ENCODE measurements at regions not wholly inside any gene's neighbourhood (a gene's known extent, or its start where the extent isn't known, plus 50 kb on each side); places are given as distances from the start of the nearest gene placed in this dataset.
"Not testable (repeated sequence)": the region's sequence is repeated elsewhere in the genome, so short reads cannot be mapped to it uniquely, and the experiment has no call there.

DNA sequence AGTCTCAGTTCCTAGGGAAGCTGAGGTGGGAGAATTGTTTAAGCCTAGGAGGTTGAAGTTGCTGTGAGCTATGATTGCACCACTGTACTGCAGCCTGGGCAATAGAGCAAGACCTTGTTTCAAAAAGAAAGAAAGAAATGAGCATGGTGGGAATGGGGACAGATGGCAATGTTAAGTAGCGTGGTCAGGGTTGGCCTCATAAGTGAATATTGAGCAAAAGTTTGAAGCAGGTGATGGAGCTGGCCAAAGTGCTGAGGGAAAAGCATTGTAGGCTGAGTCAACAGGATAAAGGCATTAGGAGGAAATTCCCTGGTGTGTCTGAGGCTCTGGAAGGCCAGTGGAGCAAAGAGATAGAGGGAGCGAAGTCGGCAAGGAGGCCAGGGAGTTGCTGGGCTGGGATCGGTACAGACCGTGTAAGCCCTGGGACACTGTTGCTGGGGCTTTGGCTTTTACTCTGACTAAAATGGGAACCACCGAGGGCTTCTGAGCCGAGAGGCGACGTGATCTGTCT is 151.0 kb downstream of the RALA start:
- H3F3A ChIP-seq (ENCODE audit: control insufficient read depth, insufficient read depth); H4K20me1 ChIP-seq (ENCODE audit: control insufficient read depth, insufficient read depth, low read depth, low read length); H3K27me3 ChIP-seq (ENCODE audit: control insufficient read depth, low read length); H3K79me2 ChIP-seq (ENCODE audit: control insufficient read depth, low read length); H3K4me3 ChIP-seq (ENCODE audit: low read length); H3K9me3 ChIP-seq (ENCODE audit: control insufficient read depth, insufficient read depth, low read length); H3K27ac ChIP-seq (ENCODE audit: low read depth, low read length); H3K9me2 ChIP-seq (replicated peaks; ENCODE audit: control insufficient read depth, low read length); H3K4me2 ChIP-seq (ENCODE audit: low read length); H3K4me1 ChIP-seq (ENCODE audit: control insufficient read depth, low read length): not testable (repeated sequence)
- H3K36me3 ChIP-seq (ENCODE audit: control insufficient read depth, low read length), result peaks cover 12% of the 10 kb centered on the region

DNA sequence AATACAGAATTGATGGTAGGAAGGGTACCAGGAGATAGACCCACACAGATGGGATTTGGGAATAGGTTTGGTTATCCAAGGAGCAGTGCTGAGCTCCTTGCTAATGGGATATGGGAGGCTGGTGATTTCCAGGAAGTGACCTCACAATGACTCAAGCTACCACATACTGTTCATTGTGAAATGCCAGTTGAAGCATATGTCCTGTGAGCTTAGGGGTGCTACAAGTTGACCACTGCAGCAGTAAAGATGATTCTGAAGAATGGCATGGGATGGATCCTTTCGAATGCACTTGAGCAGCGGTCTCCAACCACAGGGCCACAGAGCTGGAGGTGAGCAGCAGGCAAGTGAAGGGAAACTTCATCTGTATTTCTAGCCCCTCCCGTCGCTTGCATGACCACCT is 158.2 kb downstream of the RALA start:
- not testable (repeated sequence) for H3K4me3 ChIP-seq (ENCODE audit: low read length); H3K9me2 ChIP-seq (replicated peaks; ENCODE audit: control insufficient read depth, low read length); H3K27ac ChIP-seq (ENCODE audit: low read depth, low read length); H3K79me2 ChIP-seq (ENCODE audit: control insufficient read depth, low read length); H3F3A ChIP-seq (ENCODE audit: control insufficient read depth, insufficient read depth); H3K36me3 ChIP-seq (ENCODE audit: control insufficient read depth, low read length); H3K4me2 ChIP-seq (ENCODE audit: low read length); H3K4me1 ChIP-seq (ENCODE audit: control insufficient read depth, low read length); H3K9me3 ChIP-seq (ENCODE audit: control insufficient read depth, insufficient read depth, low read length); H4K20me1 ChIP-seq (ENCODE audit: control insufficient read depth, insufficient read depth, low read depth, low read length); H3K27me3 ChIP-seq (ENCODE audit: control insufficient read depth, low read length)

DNA sequence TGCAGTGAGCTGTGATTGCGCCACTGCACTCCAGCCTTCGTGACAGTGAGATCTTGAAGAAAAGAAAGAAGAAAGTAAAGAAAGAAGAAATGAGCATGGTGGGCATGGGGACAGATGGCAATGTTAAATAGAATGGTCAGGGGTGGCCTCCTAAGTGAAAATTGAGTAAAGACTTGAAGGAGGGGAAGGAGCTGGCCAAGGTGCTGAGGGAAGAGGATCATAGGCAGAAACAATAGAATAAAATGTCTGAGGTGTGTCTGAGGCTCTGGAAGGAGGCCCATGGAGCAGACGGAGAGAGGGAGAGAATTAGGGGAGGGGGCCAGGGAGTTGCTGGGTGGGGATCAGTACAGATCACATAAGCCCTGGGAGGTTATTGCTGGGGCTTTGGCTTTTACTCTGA is 163.1 kb downstream of the RALA start:
- not testable (repeated sequence) for H3K27ac ChIP-seq (ENCODE audit: low read depth, low read length); H3K27me3 ChIP-seq (ENCODE audit: control insufficient read depth, low read length); H3K9me2 ChIP-seq (replicated peaks; ENCODE audit: control insufficient read depth, low read length); H3K4me1 ChIP-seq (ENCODE audit: control insufficient read depth, low read length); H3K9me3 ChIP-seq (ENCODE audit: control insufficient read depth, insufficient read depth, low read length); H3K4me2 ChIP-seq (ENCODE audit: low read length); H3K36me3 ChIP-seq (ENCODE audit: control insufficient read depth, low read length); H4K20me1 ChIP-seq (ENCODE audit: control insufficient read depth, insufficient read depth, low read depth, low read length); H3F3A ChIP-seq (ENCODE audit: control insufficient read depth, insufficient read depth); H3K4me3 ChIP-seq (ENCODE audit: low read length); H3K79me2 ChIP-seq (ENCODE audit: control insufficient read depth, low read length)

DNA sequence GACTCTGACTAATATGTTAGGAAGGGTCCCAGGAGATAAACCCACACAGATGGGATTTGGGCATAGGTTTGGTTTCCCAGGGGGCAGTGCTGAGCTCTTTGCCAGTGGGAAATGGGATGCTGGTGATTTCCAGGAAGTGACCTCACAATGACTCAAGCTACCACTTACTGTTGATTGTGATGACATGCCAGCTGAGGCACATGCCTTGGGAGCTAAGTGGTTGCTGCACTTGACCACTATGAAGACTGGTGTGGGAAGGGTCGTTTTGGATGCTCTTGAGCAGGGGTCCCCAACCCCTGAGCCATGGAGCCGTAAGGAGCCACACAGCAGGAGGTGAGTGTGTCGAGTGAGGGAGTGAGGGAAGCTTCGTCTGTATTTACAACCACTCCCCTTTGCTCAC is 159.0 kb upstream of the CDK13 start:
- H3K27me3 ChIP-seq (ENCODE audit: control insufficient read depth, low read length); H3K4me1 ChIP-seq (ENCODE audit: control insufficient read depth, low read length); H3K36me3 ChIP-seq (ENCODE audit: control insufficient read depth, low read length); H3K79me2 ChIP-seq (ENCODE audit: control insufficient read depth, low read length); H3K9me3 ChIP-seq (ENCODE audit: control insufficient read depth, insufficient read depth, low read length); H3F3A ChIP-seq (ENCODE audit: control insufficient read depth, insufficient read depth); H3K4me2 ChIP-seq (ENCODE audit: low read length); H3K27ac ChIP-seq (ENCODE audit: low read depth, low read length); H4K20me1 ChIP-seq (ENCODE audit: control insufficient read depth, insufficient read depth, low read depth, low read length); H3K4me3 ChIP-seq (ENCODE audit: low read length); H3K9me2 ChIP-seq (replicated peaks; ENCODE audit: control insufficient read depth, low read length): not testable (repeated sequence)

DNA sequence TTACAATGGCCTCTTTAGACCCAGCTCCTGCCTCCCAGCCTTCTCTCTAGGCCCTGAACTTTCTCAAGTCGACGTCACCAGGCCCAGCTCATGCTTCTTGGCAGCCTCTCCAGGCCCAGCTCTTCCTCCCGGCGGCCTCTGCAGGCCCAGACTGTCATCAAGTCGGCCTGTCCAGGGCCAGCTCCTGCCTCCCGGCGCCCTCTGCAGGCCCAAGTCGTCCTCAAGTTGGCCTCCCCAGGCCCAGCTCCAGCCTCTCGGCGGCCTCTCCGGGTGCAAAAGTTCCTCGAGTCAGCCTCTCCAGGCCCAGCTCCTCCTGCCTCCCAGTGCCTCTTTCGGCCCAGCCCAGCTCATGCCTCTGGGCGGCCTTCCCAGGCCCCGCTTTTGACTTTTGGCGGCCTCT is 158.1 kb upstream of the CDK13 start:
- not testable (repeated sequence) for H3F3A ChIP-seq (ENCODE audit: control insufficient read depth, insufficient read depth); H4K20me1 ChIP-seq (ENCODE audit: control insufficient read depth, insufficient read depth, low read depth, low read length); H3K79me2 ChIP-seq (ENCODE audit: control insufficient read depth, low read length); H3K4me1 ChIP-seq (ENCODE audit: control insufficient read depth, low read length); H3K9me2 ChIP-seq (replicated peaks; ENCODE audit: control insufficient read depth, low read length); H3K36me3 ChIP-seq (ENCODE audit: control insufficient read depth, low read length); H3K4me3 ChIP-seq (ENCODE audit: low read length); H3K9me3 ChIP-seq (ENCODE audit: control insufficient read depth, insufficient read depth, low read length); H3K4me2 ChIP-seq (ENCODE audit: low read length); H3K27ac ChIP-seq (ENCODE audit: low read depth, low read length); H3K27me3 ChIP-seq (ENCODE audit: control insufficient read depth, low read length)

DNA sequence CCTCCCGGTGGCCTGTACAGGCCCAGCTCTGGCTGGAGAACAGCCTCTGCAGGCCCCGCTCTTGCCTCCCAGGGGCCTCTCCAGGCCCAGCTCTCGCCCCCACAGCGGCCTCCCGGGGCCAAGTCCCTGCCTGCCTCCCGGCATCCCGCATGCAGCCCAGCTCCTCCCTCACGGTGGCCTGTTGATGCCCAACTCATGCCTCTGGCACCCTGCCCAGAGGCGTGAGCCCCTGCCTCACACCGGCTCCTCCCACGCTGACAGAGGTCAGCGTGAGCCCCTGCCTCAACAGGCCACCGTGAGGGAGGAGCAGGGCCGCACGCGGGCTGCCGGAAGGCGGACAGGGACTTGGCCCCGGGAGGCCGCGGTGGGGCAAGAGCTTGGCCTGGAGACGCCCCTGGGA is 157.0 kb upstream of the CDK13 start:
- not testable (repeated sequence) for H3K4me1 ChIP-seq (ENCODE audit: control insufficient read depth, low read length); H3K9me2 ChIP-seq (replicated peaks; ENCODE audit: control insufficient read depth, low read length); H3F3A ChIP-seq (ENCODE audit: control insufficient read depth, insufficient read depth); H4K20me1 ChIP-seq (ENCODE audit: control insufficient read depth, insufficient read depth, low read depth, low read length); H3K4me3 ChIP-seq (ENCODE audit: low read length); H3K79me2 ChIP-seq (ENCODE audit: control insufficient read depth, low read length); H3K9me3 ChIP-seq (ENCODE audit: control insufficient read depth, insufficient read depth, low read length); H3K4me2 ChIP-seq (ENCODE audit: low read length); H3K27me3 ChIP-seq (ENCODE audit: control insufficient read depth, low read length); H3K27ac ChIP-seq (ENCODE audit: low read depth, low read length); H3K36me3 ChIP-seq (ENCODE audit: control insufficient read depth, low read length)

DNA sequence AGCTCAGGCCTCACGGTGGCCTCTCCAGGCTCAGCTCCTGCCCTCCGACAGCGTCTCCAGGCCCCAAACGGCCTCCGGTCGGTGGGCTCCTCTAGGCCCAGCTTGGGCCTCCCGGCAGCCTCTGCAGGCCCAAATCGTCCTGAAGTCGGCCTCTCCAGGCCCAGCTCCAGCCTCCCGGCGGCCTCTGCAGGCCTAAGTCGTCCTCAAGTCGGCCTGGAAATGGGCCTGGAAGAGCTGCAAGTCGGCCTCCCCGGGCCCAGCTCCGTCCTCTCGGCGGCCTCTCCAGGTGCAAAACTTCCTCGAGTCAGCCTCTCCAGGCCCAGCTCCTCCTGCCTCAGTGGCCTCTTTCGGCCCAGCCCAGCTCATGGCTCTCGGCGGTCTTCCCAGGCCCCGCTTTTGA is 156.2 kb upstream of the CDK13 start:
- H4K20me1 ChIP-seq (ENCODE audit: control insufficient read depth, insufficient read depth, low read depth, low read length); H3K4me1 ChIP-seq (ENCODE audit: control insufficient read depth, low read length); H3K9me3 ChIP-seq (ENCODE audit: control insufficient read depth, insufficient read depth, low read length); H3K36me3 ChIP-seq (ENCODE audit: control insufficient read depth, low read length); H3K27ac ChIP-seq (ENCODE audit: low read depth, low read length); H3F3A ChIP-seq (ENCODE audit: control insufficient read depth, insufficient read depth); H3K4me3 ChIP-seq (ENCODE audit: low read length); H3K79me2 ChIP-seq (ENCODE audit: control insufficient read depth, low read length); H3K27me3 ChIP-seq (ENCODE audit: control insufficient read depth, low read length); H3K4me2 ChIP-seq (ENCODE audit: low read length); H3K9me2 ChIP-seq (replicated peaks; ENCODE audit: control insufficient read depth, low read length): not testable (repeated sequence)

DNA sequence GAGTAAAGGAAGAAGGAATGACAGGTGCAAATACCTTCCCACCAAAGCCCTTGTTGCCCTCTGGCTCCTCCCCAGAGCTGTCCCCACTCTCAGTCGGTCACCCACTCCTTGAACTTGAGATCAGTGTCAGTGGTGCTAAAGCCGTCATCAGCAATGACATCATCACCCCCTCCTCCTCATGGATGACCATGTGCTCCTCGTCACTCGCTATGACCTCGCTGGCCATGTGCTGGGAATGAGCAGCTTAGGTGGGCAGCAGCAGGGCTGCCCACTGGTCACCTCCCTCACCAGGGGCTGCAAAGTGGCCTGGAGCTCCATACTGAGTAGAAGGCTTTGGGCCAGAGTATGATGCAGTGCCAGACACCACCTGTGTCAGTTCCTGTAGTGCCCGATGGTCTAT is 153.1 kb upstream of the CDK13 start:
- H3K4me3 ChIP-seq (ENCODE audit: low read length); H3K4me1 ChIP-seq (ENCODE audit: control insufficient read depth, low read length); H3K27me3 ChIP-seq (ENCODE audit: control insufficient read depth, low read length); H3K4me2 ChIP-seq (ENCODE audit: low read length); H3K9me2 ChIP-seq (replicated peaks; ENCODE audit: control insufficient read depth, low read length); H3K27ac ChIP-seq (ENCODE audit: low read depth, low read length); H4K20me1 ChIP-seq (ENCODE audit: control insufficient read depth, insufficient read depth, low read depth, low read length); H3F3A ChIP-seq (ENCODE audit: control insufficient read depth, insufficient read depth); H3K9me3 ChIP-seq (ENCODE audit: control insufficient read depth, insufficient read depth, low read length); H3K36me3 ChIP-seq (ENCODE audit: control insufficient read depth, low read length); H3K79me2 ChIP-seq (ENCODE audit: control insufficient read depth, low read length): not testable (repeated sequence)

DNA sequence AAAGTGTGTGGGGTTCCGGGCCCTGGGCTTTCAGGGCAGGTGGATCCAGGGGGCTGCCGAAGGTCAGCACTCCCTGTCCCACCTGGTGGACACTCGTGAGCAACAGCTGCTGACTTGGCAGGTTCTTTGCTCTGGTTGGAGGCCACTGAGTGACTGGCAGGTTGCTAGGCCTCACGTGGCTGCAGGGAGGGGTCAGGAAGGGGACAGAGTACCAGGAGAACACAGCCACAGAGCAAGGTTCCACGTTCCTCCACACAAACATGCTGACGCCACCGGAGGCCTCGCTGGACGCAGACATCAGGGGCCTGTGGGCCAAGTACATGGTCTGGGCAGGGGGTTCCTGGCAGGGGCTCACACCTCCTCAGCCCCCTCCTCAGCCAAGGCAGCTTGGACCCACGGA is 152.0 kb upstream of the CDK13 start:
- H3K9me3 ChIP-seq (ENCODE audit: control insufficient read depth, insufficient read depth, low read length); H4K20me1 ChIP-seq (ENCODE audit: control insufficient read depth, insufficient read depth, low read depth, low read length); H3K4me2 ChIP-seq (ENCODE audit: low read length); H3K4me1 ChIP-seq (ENCODE audit: control insufficient read depth, low read length); H3F3A ChIP-seq (ENCODE audit: control insufficient read depth, insufficient read depth); H3K79me2 ChIP-seq (ENCODE audit: control insufficient read depth, low read length); H3K36me3 ChIP-seq (ENCODE audit: control insufficient read depth, low read length); H3K4me3 ChIP-seq (ENCODE audit: low read length); H3K27me3 ChIP-seq (ENCODE audit: control insufficient read depth, low read length); H3K9me2 ChIP-seq (replicated peaks; ENCODE audit: control insufficient read depth, low read length); H3K27ac ChIP-seq (ENCODE audit: low read depth, low read length): not testable (repeated sequence)
